ENCODE measurements at regions not wholly inside any gene's neighbourhood (a gene's known extent, or its start where the extent isn't known, plus 50 kb on each side); places are given as distances from the start of the nearest gene placed in this dataset.

DNA sequence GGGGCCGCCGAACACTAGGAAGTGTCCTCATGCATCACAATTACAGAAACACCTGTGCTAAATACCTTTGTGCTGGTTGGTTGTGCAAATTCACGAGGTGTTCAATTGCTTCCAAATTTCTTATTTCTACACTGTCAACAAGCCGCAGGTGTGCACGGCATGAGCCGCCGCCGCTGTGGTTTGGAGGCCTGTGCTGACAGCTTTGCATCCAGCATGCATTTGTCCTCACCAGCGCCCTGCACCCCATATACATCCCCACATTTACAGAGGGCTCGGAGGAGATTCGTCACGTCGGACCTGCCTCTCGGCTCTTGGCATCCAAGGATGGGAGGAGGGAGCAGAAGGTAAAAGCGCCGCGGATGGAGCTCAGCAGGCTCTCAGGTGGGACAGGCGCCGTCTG, 305.3 kb upstream of the MKI67 start:
- no peak for TF ChIP-seq EZH2phosphoT487 (IDR thresholded peaks at IDR 0.05; ENCODE audit: low read depth)
- TF ChIP-seq, protein P1, sequence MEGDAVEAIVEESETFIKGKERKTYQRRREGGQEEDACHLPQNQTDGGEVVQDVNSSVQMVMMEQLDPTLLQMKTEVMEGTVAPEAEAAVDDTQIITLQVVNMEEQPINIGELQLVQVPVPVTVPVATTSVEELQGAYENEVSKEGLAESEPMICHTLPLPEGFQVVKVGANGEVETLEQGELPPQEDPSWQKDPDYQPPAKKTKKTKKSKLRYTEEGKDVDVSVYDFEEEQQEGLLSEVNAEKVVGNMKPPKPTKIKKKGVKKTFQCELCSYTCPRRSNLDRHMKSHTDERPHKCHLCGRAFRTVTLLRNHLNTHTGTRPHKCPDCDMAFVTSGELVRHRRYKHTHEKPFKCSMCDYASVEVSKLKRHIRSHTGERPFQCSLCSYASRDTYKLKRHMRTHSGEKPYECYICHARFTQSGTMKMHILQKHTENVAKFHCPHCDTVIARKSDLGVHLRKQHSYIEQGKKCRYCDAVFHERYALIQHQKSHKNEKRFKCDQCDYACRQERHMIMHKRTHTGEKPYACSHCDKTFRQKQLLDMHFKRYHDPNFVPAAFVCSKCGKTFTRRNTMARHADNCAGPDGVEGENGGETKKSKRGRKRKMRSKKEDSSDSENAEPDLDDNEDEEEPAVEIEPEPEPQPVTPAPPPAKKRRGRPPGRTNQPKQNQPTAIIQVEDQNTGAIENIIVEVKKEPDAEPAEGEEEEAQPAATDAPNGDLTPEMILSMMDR (IDR thresholded peaks at IDR 0.05; ENCODE audit: low read depth, low read length): no peak

Data from OCI-LY3 (cell line).